HuH-7 (cell line): ENCODE measurements at regions not wholly inside any gene's neighbourhood (a gene's known extent, or its start where the extent isn't known, plus 50 kb on each side); places are given as distances from the start of the nearest gene placed in this dataset.
"Not testable (repeated sequence)": the region's sequence is repeated elsewhere in the genome, so short reads cannot be mapped to it uniquely, and the experiment has no call there.

Source experiments
- DNase-seq: peaks from one replicate; pipeline ENCODE4 v3.0.0; 2011; ENCODE audit warnings: low spot score

- DNase-seq = no peak
These were observed 824.0 kb upstream of the PIK3C3 start for GRCh38 chr18:41131050-41131449.

GRCh38 chr18:41128545-41128944 lies 826.5 kb upstream of the PIK3C3 start:
- DNase-seq = no peak

- no peak for DNase-seq
These were observed 826.9 kb upstream of the PIK3C3 start for GRCh38 chr18:41128126-41128525.

- DNase-seq = no peak
These were observed 828.3 kb upstream of the PIK3C3 start for GRCh38 chr18:41126541-41127235.

- DNase-seq = no peak
These were observed 833.8 kb upstream of the PIK3C3 start for GRCh38 chr18:41121116-41121826.

- DNase-seq = no peak
These were observed 836.0 kb upstream of the PIK3C3 start for GRCh38 chr18:41119031-41119430.

- DNase-seq = no peak
These were observed 841.0 kb upstream of the PIK3C3 start for GRCh38 chr18:41113885-41114482.

- DNase-seq = no peak
These were observed 855.6 kb upstream of the PIK3C3 start for GRCh38 chr18:41099451-41099850.

- no peak for DNase-seq
These were observed 858.5 kb upstream of the PIK3C3 start for GRCh38 chr18:41096504-41096903.

- DNase-seq = no peak
These were observed 878.0 kb upstream of the PIK3C3 start for GRCh38 chr18:41077076-41077475.

GRCh38 chr18:41075212-41075611 lies 879.8 kb upstream of the PIK3C3 start:
- no peak for DNase-seq

GRCh38 chr18:41073372-41073954 lies 881.6 kb upstream of the PIK3C3 start:
- no peak for DNase-seq

- no peak for DNase-seq
These were observed 882.1 kb upstream of the PIK3C3 start for GRCh38 chr18:41072946-41073345.

GRCh38 chr18:41071826-41072225 lies 883.2 kb upstream of the PIK3C3 start:
- DNase-seq = no peak

GRCh38 chr18:41069167-41069566 lies 885.9 kb upstream of the PIK3C3 start:
- DNase-seq = no peak

- DNase-seq = no peak
These were observed 890.1 kb upstream of the PIK3C3 start for GRCh38 chr18:41064916-41065315.

- DNase-seq = no peak
These were observed 894.1 kb upstream of the PIK3C3 start for GRCh38 chr18:41060967-41061366.

- no peak for DNase-seq
These were observed 896.0 kb upstream of the PIK3C3 start for GRCh38 chr18:41059126-41059415.

- no peak for DNase-seq
These were observed 896.5 kb upstream of the PIK3C3 start for GRCh38 chr18:41058351-41059125.

GRCh38 chr18:41052625-41053024 lies 902.4 kb upstream of the PIK3C3 start:
- DNase-seq = no peak

- DNase-seq = not testable (repeated sequence)
These were observed 908.8 kb upstream of the PIK3C3 start for GRCh38 chr18:41046250-41046649.

- DNase-seq = no peak
These were observed 911.2 kb upstream of the PIK3C3 start for GRCh38 chr18:41043876-41044275.
